ENCODE measurements at regions not wholly inside any gene's neighbourhood (a gene's known extent, or its start where the extent isn't known, plus 50 kb on each side); places are given as distances from the start of the nearest gene placed in this dataset.

GRCh38 chr14:104317492-104317805 is 179.1 kb downstream of the KIF26A start:
- TF ChIP-seq CTCF (IDR thresholded peaks at IDR 0.05): no peak

- no peak for TF ChIP-seq CTCF (IDR thresholded peaks at IDR 0.05)
Observed at GRCh38 chr14:104317975-104318557, 179.7 kb downstream of the KIF26A start.

GRCh38 chr14:104318558-104319490 is 180.4 kb downstream of the KIF26A start:
- TF ChIP-seq CTCF (IDR thresholded peaks at IDR 0.05): no peak

GRCh38 chr14:104319491-104320241 is 181.3 kb downstream of the KIF26A start:
- TF ChIP-seq CTCF (IDR thresholded peaks at IDR 0.05): no peak

GRCh38 chr14:104320611-104321086 is 182.3 kb downstream of the KIF26A start:
- TF ChIP-seq CTCF (IDR thresholded peaks at IDR 0.05): no peak

- TF ChIP-seq CTCF (IDR thresholded peaks at IDR 0.05): no peak
Observed at GRCh38 chr14:104321088-104321801, 182.9 kb downstream of the KIF26A start.

GRCh38 chr14:104321802-104322130 is 183.4 kb downstream of the KIF26A start:
- TF ChIP-seq CTCF (IDR thresholded peaks at IDR 0.05): no peak

Measured in LNCAP (cell line).